GM18858 (cell line): ENCODE measurements at regions not wholly inside any gene's neighbourhood (a gene's known extent, or its start where the extent isn't known, plus 50 kb on each side); places are given as distances from the start of the nearest gene placed in this dataset.

Experiments
- ATAC-seq: cut with Tn5 transposase; IDR thresholded peaks from one replicate; pipeline ENCODE4 v1.9.1; 2021; ENCODE audit not compliant: unreplicated experiment

GRCh38 chr13:76527041-76527440 is 359.2 kb downstream of the KCTD12 start:
- no peak for ATAC-seq

GRCh38 chr13:76523740-76524340 is 362.4 kb downstream of the KCTD12 start:
- peak; percentile 45 for ATAC-seq

- no peak for ATAC-seq
Observed at GRCh38 chr13:76522083-76522755, 364.0 kb downstream of the KCTD12 start.

GRCh38 chr13:76519685-76520084 is 366.5 kb downstream of the KCTD12 start:
- ATAC-seq, result no peak

GRCh38 chr13:76516586-76516985 is 369.6 kb downstream of the KCTD12 start:
- ATAC-seq, result no peak

GRCh38 chr13:76516013-76516412 is 370.2 kb downstream of the KCTD12 start:
- ATAC-seq, result no peak

- ATAC-seq, result no peak
Observed at GRCh38 chr13:76512721-76513145, 373.5 kb downstream of the KCTD12 start.

- no peak for ATAC-seq
Observed at GRCh38 chr13:76505437-76505836, 380.8 kb downstream of the KCTD12 start.

- ATAC-seq, result no peak
Observed at GRCh38 chr13:76503766-76504165, 382.4 kb downstream of the KCTD12 start.

GRCh38 chr13:76503291-76503690 is 382.9 kb downstream of the KCTD12 start:
- no peak for ATAC-seq

GRCh38 chr13:76500894-76501293 is 385.3 kb downstream of the KCTD12 start:
- ATAC-seq, result no peak

- no peak for ATAC-seq
Observed at GRCh38 chr13:76499891-76500290, 386.3 kb downstream of the KCTD12 start.

- ATAC-seq, result no peak
Observed at GRCh38 chr13:76489274-76489673, 396.9 kb downstream of the KCTD12 start.

- ATAC-seq, result no peak
Observed at GRCh38 chr13:76481738-76482137, 404.5 kb downstream of the KCTD12 start.

GRCh38 chr13:76474966-76475365 is 411.2 kb downstream of the KCTD12 start:
- no peak for ATAC-seq

GRCh38 chr13:76474356-76474755 is 411.8 kb downstream of the KCTD12 start:
- no peak for ATAC-seq

- ATAC-seq, result peak; percentile 98
Observed at GRCh38 chr13:76473552-76474134, 412.6 kb downstream of the KCTD12 start.

GRCh38 chr13:76472916-76473315 is 413.3 kb downstream of the KCTD12 start:
- no peak for ATAC-seq

GRCh38 chr13:76471486-76471885 is 414.7 kb downstream of the KCTD12 start:
- no peak for ATAC-seq

GRCh38 chr13:76470991-76471390 is 415.2 kb downstream of the KCTD12 start:
- ATAC-seq, result no peak

GRCh38 chr13:76466043-76466442 is 420.2 kb downstream of the KCTD12 start:
- no peak for ATAC-seq

- no peak for ATAC-seq
Observed at GRCh38 chr13:76463314-76463713, 422.9 kb downstream of the KCTD12 start.
